BE2C (cell line): ENCODE measurements at regions not wholly inside any gene's neighbourhood (a gene's known extent, or its start where the extent isn't known, plus 50 kb on each side); places are given as distances from the start of the nearest gene placed in this dataset.

Experiments used
- DNase-seq: peaks from one replicate; pipeline ENCODE4 v3.0.0-alpha.2; 2020
- H3K27me3 ChIP-seq: fragments of 250-450 bp; sonication (Bioruptor Pico); 2 replicates; pipeline ENCODE4 v1.5.1; 2020; ENCODE audit warnings: mild to moderate bottlenecking
- H3K36me3 ChIP-seq: fragments of 250-450 bp; sonication (Bioruptor Pico); 2 replicates; pipeline ENCODE4 v1.5.1; 2020; ENCODE audit warnings: mild to moderate bottlenecking
- H3K4me1 ChIP-seq: fragments of 250-450 bp; sonication (Bioruptor Pico); 2 replicates; pipeline ENCODE4 v1.5.1; 2020
- H3K4me3 ChIP-seq: 2 replicates; pipeline ENCODE4 v1.5.1; 2011; ENCODE audit warnings: low read depth, low read length
- H3K9me3 ChIP-seq: fragments of 250-450 bp; sonication (Bioruptor Pico); 2 replicates; pipeline ENCODE4 v1.5.1; 2020
- CTCF ChIP-seq: IDR thresholded peaks from 2 replicates; pipeline ENCODE4 v1.5.1; 2012; ENCODE audit warnings: mild to moderate bottlenecking, low read depth, low read length

GRCh38 chr3:182382112-182382857 is 411.0 kb upstream of the ATP11B start:
- TF ChIP-seq CTCF = no peak
- H3K4me1 ChIP-seq = no peaks in the 10 kb centered on the region
- no peak overlapping the region for H3K4me3 ChIP-seq
- H3K27me3 ChIP-seq = no peaks in the 10 kb centered on the region; the same call in 1 of the 2 replicates
- H3K9me3 ChIP-seq = no peaks in the 10 kb centered on the region
- no peak for DNase-seq
- no peaks in the 10 kb centered on the region for H3K36me3 ChIP-seq

DNA sequence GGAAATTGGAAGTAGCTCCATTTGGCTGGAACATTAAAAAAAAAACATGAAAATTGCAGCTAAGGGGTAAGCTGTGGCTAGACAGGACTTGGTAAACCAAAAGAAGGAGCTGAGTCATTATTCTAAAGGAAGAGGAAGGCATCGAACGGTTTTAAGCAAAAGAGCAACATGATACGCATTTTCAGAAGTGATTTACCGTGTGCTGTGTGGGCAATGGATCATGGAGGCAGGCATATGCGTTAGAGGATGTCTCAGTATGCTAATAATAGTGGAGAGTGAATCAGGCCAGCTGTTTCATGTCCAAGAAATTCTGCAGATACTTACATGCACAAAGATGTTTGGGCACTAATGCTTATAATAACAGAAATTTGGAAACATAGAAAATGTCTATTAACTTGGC is 409.1 kb upstream of the ATP11B start:
- H3K4me1 ChIP-seq = no peaks in the 10 kb centered on the region
- TF ChIP-seq CTCF = no peak
- no peaks in the 10 kb centered on the region for H3K9me3 ChIP-seq
- no peaks in the 10 kb centered on the region for H3K36me3 ChIP-seq
- no peaks in the 10 kb centered on the region; the same call in 1 of the 2 replicates for H3K27me3 ChIP-seq
- H3K4me3 ChIP-seq = no peak overlapping the region
- DNase-seq = no peak

DNA sequence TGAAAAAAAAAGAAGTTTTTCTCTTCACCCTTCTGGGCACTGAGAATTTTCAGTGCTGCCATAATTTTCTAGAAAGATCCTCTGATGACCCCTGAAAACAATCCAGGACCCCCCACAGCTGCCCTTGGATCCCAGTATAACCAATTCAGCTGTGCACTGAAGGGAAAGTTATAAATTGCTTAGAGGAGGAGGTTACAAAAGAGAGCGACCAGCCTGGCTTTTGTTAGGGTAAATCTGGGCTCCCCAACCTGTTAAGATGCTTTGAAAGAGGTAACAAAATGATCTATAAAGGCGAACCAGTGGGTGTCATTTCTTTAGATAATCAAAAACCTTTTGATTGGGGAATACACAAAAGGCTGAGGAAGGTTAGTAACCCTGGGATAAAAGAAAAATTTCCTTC is 407.9 kb upstream of the ATP11B start:
- Histone ChIP-seq H3K4me1 (no peaks in the 10 kb centered on the region), H3K9me3 (no peaks in the 10 kb centered on the region), H3K36me3 (no peaks in the 10 kb centered on the region), H3K27me3 (peaks cover 1% of the 10 kb centered on the region; the same call in 1 of the 2 replicates), H3K4me3 (no peak overlapping the region)
- no peak for DNase-seq
- TF ChIP-seq CTCF = no peak

- Histone ChIP-seq H3K4me3 (no peak overlapping the region), H3K36me3 (no peaks in the 10 kb centered on the region), H3K27me3 (peaks cover 4% of the 10 kb centered on the region; the same call in 1 of the 2 replicates), H3K9me3 (no peaks in the 10 kb centered on the region), H3K4me1 (no peaks in the 10 kb centered on the region)
- no peak for TF ChIP-seq CTCF
- DNase-seq = no peak
Measured at GRCh38 chr3:182388506-182388905, 404.8 kb upstream of the ATP11B start.

DNA sequence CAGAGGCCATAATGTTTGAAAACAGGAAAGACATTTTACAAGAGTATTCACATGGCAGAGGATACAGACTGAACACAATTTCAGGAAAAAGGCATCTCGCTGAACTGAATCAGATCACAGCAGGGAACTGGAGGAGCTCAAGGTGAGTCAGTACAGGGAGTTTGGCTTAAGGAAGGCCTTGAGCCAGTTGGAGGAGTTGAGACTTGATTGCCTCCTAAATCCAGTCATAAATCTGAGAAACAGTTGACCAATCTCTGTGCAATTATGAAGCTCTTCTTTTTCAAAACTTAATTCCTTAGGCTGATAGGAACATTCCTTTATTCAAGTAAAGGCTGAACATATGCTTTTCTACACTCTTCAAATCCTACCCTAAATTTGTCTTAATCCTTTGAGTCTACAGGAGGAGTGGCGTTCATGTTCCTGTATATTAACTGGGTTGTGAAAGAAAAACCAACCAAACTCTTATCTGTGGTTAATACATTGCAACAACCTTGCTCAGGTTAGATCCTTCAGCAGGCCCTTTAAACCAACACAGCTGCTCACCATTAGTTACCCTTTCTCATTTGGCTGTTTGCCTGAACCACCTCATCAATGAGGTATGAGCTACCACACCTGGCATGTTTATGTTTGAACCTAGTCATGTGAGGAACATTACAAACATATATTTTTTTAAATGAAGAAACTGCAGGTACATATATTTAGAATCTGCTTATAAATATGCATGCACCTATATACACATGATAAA is 404.1 kb upstream of the ATP11B start:
- TF ChIP-seq CTCF = no peak
- H3K9me3 ChIP-seq = no peaks in the 10 kb centered on the region
- DNase-seq = no peak
- no peaks in the 10 kb centered on the region for H3K36me3 ChIP-seq
- H3K4me3 ChIP-seq = no peak overlapping the region
- peaks cover 4% of the 10 kb centered on the region; the same call in 1 of the 2 replicates for H3K27me3 ChIP-seq
- H3K4me1 ChIP-seq = no peaks in the 10 kb centered on the region

DNA sequence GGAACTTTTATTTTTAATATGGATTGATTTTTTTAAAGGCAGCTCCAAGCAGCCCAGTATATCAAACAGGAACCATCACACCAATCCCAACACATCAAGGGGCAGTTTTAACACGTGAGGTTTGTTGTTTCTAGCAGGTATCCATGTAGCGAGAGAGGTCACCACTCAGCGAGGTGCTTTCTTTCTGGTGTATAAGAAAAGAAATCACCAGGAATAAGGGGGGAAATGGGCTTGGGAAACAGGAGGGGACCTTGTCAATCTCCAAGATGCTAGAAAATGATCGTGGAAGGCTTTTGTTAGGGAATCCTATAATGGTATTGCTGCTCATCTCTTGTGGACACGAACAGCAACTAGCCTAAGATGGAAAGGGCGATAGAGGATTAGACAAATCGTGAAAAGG is 402.9 kb upstream of the ATP11B start:
- Histone ChIP-seq H3K27me3 (0 out of 2 replicates have a peak, but pooled peaks cover 4% of the 10 kb centered on the region), H3K4me3 (no peak overlapping the region), H3K4me1 (no peaks in the 10 kb centered on the region), H3K9me3 (no peaks in the 10 kb centered on the region), H3K36me3 (no peaks in the 10 kb centered on the region)
- DNase-seq = no peak
- TF ChIP-seq CTCF = no peak
